B cell (primary cell): ENCODE measurements at regions not wholly inside any gene's neighbourhood (a gene's known extent, or its start where the extent isn't known, plus 50 kb on each side); places are given as distances from the start of the nearest gene placed in this dataset.

Experiments used
- ATAC-seq: fragments of 200-7000 bp; cut with Tn5 transposase; one replicate; pipeline ENCODE4 v1.10.0; 2021; ENCODE audit warnings: low read depth, mild to moderate bottlenecking, moderate number of reproducible peaks, moderate library complexity
- CTCF ChIA-PET: fragments of 350-600 bp; sonication (Branson Sonifier 250); formaldehyde crosslinking; loops from one replicate; lab custom pipeline; 2021; ENCODE audit warnings: antibody characterized with exemption, inconsistent platforms; lab: Charles Lee
- POLR2A ChIA-PET: fragments of 350-600 bp; sonication (Branson Sonifier 250); formaldehyde crosslinking; loops from one replicate; lab custom pipeline; 2021; ENCODE audit warnings: antibody characterized with exemption; lab: Charles Lee
- DNase-seq: peaks from one replicate; pipeline ENCODE4 v3.0.0; 2013
- H2AFZ ChIP-seq: 2 replicates; pipeline ENCODE4 v1.6.1; 2012; ENCODE audit warnings: mild to moderate bottlenecking, low read depth, low read length; ENCODE audit not compliant: insufficient read depth, poor library complexity, severe bottlenecking
- H3K27ac ChIP-seq, 2 donors: 1 replicate in 1 of 2; 2 replicates in 1 of 2; pipeline ENCODE4 v1.5.1; 2012 to 2013; ENCODE audit warnings: low read length in 2 of 2, mild to moderate bottlenecking in 2 of 2, moderate library complexity in 1 of 2
- H3K27me3 ChIP-seq, 4 experiments: fragments of 200-600 bp in 1 of 4; sonication (generic) in 1 of 4; replicated peaks in 1 of 4; 1 replicate in 2 of 4; 2 replicates in 2 of 4; pipeline versions ENCODE4 v1.6.1 to v1.7.0; 2013 to 2016; ENCODE audit warnings: low read length in 3 of 4, mild to moderate bottlenecking in 2 of 4, mixed read lengths in 1 of 4, moderate library complexity in 1 of 4; ENCODE audit not compliant: insufficient read depth in 4 of 4, control insufficient read depth in 3 of 4; ENCODE audit errors: control extremely low read depth in 1 of 4
- H3K36me3 ChIP-seq, 2 experiments: replicated peaks in 1 of 2; 1 replicate in 1 of 2; 2 replicates in 1 of 2; pipeline versions ENCODE4 v1.6.1 to v1.7.1; 2013; ENCODE audit warnings: low read length in 1 of 2; ENCODE audit not compliant: insufficient read depth in 2 of 2, control insufficient read depth in 1 of 2; ENCODE audit errors: control extremely low read depth in 1 of 2, extremely low read depth in 1 of 2
- H3K4me1 ChIP-seq, 2 donors: fragments of 200-600 bp in 1 of 2; sonication (generic) in 1 of 2; 1 replicate in 1 of 2; 2 replicates in 1 of 2; pipeline versions ENCODE4 v1.5.1 to v1.6.1; 2013 to 2017; ENCODE audit warnings: low read length in 2 of 2; ENCODE audit not compliant: control insufficient read depth in 2 of 2, insufficient read depth in 2 of 2
- H3K4me2 ChIP-seq: replicated peaks from 2 replicates; pipeline ENCODE3; 2012; ENCODE audit warnings: mild to moderate bottlenecking, low read depth, low read length; ENCODE audit not compliant: poor library complexity, severe bottlenecking
- H3K4me3 ChIP-seq, 5 experiments: fragments of 200-600 bp in 1 of 5; sonication (generic) in 1 of 5; 1 replicate in 3 of 5; 2 replicates in 2 of 5; pipeline versions ENCODE4 v1.5.1 to v1.7.0; 2011 to 2016; ENCODE audit warnings: low read length in 4 of 5, mild to moderate bottlenecking in 4 of 5, low read depth in 2 of 5, control low read depth in 1 of 5, moderate library complexity in 1 of 5; ENCODE audit not compliant: insufficient read depth in 1 of 5; ENCODE audit errors: control extremely low read depth in 1 of 5, extremely low read depth in 1 of 5
- H3K79me2 ChIP-seq: fragments of 200-600 bp; sonication (generic); one replicate; pipeline ENCODE4 v1.6.0; 2016; ENCODE audit warnings: low read length; ENCODE audit not compliant: control insufficient read depth, insufficient read depth
- H3K9ac ChIP-seq: fragments of 200-600 bp; sonication (generic); 2 replicates; pipeline ENCODE4 v1.6.1; 2017; ENCODE audit warnings: mild to moderate bottlenecking, low read length, moderate library complexity
- H3K9me3 ChIP-seq, 3 donors: one replicate each; pipeline versions ENCODE4 v1.6.1 to v1.7.1; 2013; ENCODE audit warnings: low read length in 2 of 3; ENCODE audit not compliant: control insufficient read depth in 2 of 3, insufficient read depth in 1 of 3; ENCODE audit errors: control extremely low read depth in 1 of 3
- H4K20me1 ChIP-seq: 2 replicates; pipeline ENCODE4 v1.6.0; 2012; ENCODE audit warnings: mild to moderate bottlenecking, low read length; ENCODE audit not compliant: insufficient read depth, control insufficient read depth, poor library complexity, severe bottlenecking
- H3K27ac Mint-ChIP-seq: one replicate; pipeline ENCODE4 v1.8.0; 2021; ENCODE audit warnings: mixed read lengths
- H3K27me3 Mint-ChIP-seq: one replicate; pipeline ENCODE4 v1.8.0; 2021; ENCODE audit warnings: mixed read lengths
- H3K4me1 Mint-ChIP-seq: one replicate; pipeline ENCODE4 v1.8.0; 2021; ENCODE audit warnings: mixed read lengths
- H3K4me3 Mint-ChIP-seq: one replicate; pipeline ENCODE4 v1.8.0; 2021; ENCODE audit warnings: mixed read lengths
- H3K9me3 Mint-ChIP-seq: one replicate; pipeline ENCODE4 v1.8.0; 2022; ENCODE audit warnings: mixed read lengths; ENCODE audit not compliant: insufficient read depth
- CTCF ChIP-seq: fragments of 200-600 bp; IDR thresholded peaks from one replicate; pipeline ENCODE4 v1.8.0; 2022; ENCODE audit warnings: antibody characterized with exemption, mild to moderate bottlenecking
- EZH2 ChIP-seq: IDR thresholded peaks from 2 replicates; pipeline ENCODE4 v1.6.1; 2012; ENCODE audit warnings: borderline replicate concordance, low read depth, mild to moderate bottlenecking, moderate library complexity, low read length; ENCODE audit not compliant: insufficient read depth, poor library complexity, severe bottlenecking
- WGBS: methylation state at CpG from one replicate; pipeline ENCODE4 v1.1.5; 2013; ENCODE audit warnings: missing lambda C conversion rate; ENCODE audit not compliant: insufficient coverage; 5-methylcytosine and 5-hydroxymethylcytosine counted together
- intact Hi-C: fragments of 100-400 bp; cut with micrococcal nuclease; formaldehyde crosslinking; loops from one replicate; pipeline ENCODE4 v1.10.0; 2022

DNA sequence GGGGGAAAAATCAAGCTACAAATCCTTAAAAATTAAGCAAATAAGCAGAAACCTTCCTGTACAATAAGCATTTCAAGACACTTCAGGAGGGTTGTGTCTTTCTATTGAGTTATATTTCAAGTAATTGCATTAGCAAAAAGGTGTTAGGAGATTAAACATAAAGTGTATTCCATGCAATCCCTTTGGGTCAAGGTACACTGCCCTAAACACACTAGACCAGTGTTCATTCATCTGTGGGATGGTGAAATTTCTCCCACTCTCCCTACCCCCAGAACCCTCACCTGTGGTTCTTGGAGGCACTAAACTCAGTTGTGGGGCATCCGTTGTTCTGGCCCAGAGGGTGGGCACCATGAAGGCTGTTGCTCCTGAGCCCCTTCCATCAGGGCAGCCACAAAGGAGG lies 205.1 kb upstream of the SGK1 start:
- ChIA-PET POLR2A (no interaction called here), CTCF (no interaction called here)
- intact Hi-C loops = loop anchor here (5.0 kb wide), 1 partner anchor 119 kb away; no protein-coding TSS in a partner anchor
- no peaks in the 10 kb centered on the region for H3K27me3 ChIP-seq
- H3K4me1 ChIP-seq = peaks cover 8 to 15% of the 10 kb centered on the region in 2 donors
- DNase-seq (no peak), ATAC-seq (no peak)
- Mint-ChIP-seq H3K4me3 (no peak overlapping the region), H3K27ac (no peak overlapping the region), H3K4me1 (peaks cover 12% of the 10 kb centered on the region), H3K9me3 (no peaks in the 10 kb centered on the region), H3K27me3 (no peaks in the 10 kb centered on the region)
- no peak overlapping the region for H2AFZ ChIP-seq
- no peaks in the 10 kb centered on the region for H3K36me3 ChIP-seq
- no peak for TF ChIP-seq CTCF
- no peak for TF ChIP-seq EZH2
- no peak overlapping the region for H3K9ac ChIP-seq
- WGBS = no CpG with 5 or more reads among the region's 1 CpG
- no peaks in the 10 kb centered on the region for H4K20me1 ChIP-seq
- no peaks in the 10 kb centered on the region for H3K79me2 ChIP-seq
- no peak overlapping the region for H3K27ac ChIP-seq
- no peak overlapping the region for H3K4me2 ChIP-seq
- no peak overlapping the region for H3K4me3 ChIP-seq
- no peaks in the 10 kb centered on the region for H3K9me3 ChIP-seq

GRCh38 chr6:134521116-134521501 lies 203.2 kb upstream of the SGK1 start:
- no peak overlapping the region for H3K4me2 ChIP-seq
- CTCF ChIA-PET = no interaction called here
- no peaks in the 10 kb centered on the region for H3K36me3 ChIP-seq
- POLR2A ChIA-PET = no interaction called here
- no peaks in the 10 kb centered on the region for H3K27me3 ChIP-seq
- no peak for DNase-seq
- no peak overlapping the region for H3K27ac Mint-ChIP-seq
- no CpG with 5 or more reads among the region's 3 CpGs for WGBS
- H4K20me1 ChIP-seq = no peaks in the 10 kb centered on the region
- TF ChIP-seq EZH2 = no peak
- no peak for TF ChIP-seq CTCF
- no peak overlapping the region for H3K27ac ChIP-seq
- H3K9me3 ChIP-seq = no peaks in the 10 kb centered on the region
- no peak overlapping the region for H3K9ac ChIP-seq
- H3K79me2 ChIP-seq = no peaks in the 10 kb centered on the region
- ATAC-seq = no peak
- H3K4me1 ChIP-seq = peaks cover 8 to 15% of the 10 kb centered on the region in 2 donors
- H3K27me3 Mint-ChIP-seq = no peaks in the 10 kb centered on the region
- H3K4me3 Mint-ChIP-seq = no peak overlapping the region
- H3K4me3 ChIP-seq = no peak overlapping the region
- H3K9me3 Mint-ChIP-seq = no peaks in the 10 kb centered on the region
- H2AFZ ChIP-seq = no peak overlapping the region
- intact Hi-C loops = loop anchor here (5.0 kb wide), 1 partner anchor 121 kb away; no protein-coding TSS in a partner anchor
- peaks cover 12% of the 10 kb centered on the region for H3K4me1 Mint-ChIP-seq
